HG03439 (cell line): ENCODE measurements at regions not wholly inside any gene's neighbourhood (a gene's known extent, or its start where the extent isn't known, plus 50 kb on each side); places are given as distances from the start of the nearest gene placed in this dataset.

Experiments used
- ATAC-seq: cut with Tn5 transposase; IDR thresholded peaks from one replicate; pipeline ENCODE4 v1.9.1; 2021; ENCODE audit warnings: mild to moderate bottlenecking, moderate library complexity; ENCODE audit not compliant: unreplicated experiment

DNA sequence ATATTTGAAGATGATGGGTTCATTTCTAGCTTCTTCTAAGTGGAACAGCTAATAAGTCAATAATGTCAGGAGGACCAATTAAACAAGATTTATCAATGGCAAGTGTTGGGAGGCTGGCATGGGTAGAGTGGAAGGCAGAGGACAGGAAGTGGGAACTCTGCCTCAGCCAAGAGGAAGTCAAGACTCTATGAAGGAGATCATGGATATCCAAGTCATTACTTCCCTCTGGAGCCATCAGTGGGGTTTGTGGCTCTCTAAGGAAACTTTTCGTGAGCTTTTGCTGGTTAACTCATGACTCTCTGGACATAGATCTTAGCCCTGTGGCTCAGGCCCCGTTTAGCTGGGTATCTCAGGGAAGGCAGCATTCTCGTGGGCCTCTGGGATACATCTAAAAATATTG, 410.4 kb upstream of the ID2 start:
- ATAC-seq = no peak

DNA sequence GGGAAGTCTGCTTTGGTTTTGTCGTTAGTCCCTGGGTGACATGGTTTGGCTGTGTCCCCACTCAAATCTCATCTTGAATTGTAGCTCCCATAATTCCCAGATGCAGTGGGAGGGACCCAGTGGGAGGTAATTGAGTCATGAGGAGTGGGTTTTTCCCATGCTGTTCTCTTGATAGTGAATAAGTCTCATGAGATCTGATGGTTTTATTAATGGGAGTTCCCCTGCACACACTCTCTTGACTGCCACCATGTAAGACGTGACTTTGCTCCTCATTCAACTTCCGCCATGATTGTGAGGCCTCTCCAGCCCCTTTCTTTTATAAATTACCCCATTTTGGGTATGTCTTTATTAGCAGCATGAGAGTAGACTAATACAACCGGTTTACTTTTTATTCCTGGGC, 405.8 kb upstream of the ID2 start:
- ATAC-seq = no peak

DNA sequence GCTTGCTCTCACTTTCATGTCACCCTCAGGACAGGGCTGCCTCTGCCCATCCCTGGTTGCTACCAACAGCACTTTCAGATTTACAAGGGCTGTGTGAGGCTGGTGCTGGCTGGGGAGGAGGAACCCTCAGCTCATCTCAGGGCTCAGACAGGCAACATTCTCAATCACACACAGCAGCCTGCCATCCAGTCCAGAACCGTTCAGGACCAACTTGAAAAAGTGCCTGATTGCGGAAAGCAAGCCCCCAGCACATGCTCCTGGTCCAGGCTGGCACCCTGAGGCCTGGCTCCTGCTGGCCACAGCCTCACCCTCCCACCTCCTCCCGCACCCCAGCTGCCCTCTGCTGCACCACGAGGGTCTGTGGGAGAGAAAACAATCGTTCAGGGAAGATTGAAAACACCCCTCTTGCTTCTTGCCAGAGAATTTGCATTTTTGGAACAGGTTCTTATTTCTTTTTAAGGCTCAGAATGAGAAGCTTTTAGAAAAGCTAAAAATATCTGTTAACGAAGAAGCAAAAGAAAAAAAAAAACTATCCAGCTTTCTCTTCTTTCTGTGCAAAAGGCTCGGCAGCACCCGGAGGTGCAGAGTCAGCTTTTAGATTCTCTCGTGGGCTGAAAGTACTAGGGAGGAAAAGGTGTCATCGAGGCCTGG, 403.8 kb upstream of the ID2 start:
- ATAC-seq = peak; percentile 64

DNA sequence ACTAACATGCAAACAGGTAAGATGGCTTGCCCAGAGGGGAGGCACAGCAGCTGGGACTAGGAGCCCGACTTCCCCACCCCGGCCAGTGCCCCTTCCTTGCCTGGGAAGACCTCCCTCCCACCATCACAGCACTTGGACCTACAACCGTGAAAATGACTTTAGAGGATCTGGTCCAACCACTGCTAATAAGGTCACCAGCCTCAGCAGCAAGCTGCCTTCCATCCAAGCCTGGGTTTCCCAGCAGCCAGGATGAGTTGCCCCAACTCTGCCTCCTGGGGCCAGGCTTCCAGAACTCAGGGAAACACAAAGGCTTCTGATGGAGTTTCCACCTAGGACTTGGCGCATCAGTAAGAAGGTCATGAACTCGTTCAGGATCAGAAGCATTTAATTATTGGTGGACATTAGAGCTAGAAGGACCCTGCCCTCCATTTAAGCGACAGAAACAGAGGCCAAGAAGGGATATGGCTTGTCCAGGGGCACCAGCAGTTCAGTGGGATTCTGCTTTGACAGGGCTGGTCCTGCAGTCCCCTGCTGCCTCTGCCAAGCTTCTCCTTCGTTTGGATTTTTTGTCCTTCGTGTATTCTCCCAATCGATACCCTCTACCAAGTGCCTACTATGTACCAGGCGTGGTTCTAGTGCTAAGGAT, 403.0 kb upstream of the ID2 start:
- ATAC-seq = no peak

DNA sequence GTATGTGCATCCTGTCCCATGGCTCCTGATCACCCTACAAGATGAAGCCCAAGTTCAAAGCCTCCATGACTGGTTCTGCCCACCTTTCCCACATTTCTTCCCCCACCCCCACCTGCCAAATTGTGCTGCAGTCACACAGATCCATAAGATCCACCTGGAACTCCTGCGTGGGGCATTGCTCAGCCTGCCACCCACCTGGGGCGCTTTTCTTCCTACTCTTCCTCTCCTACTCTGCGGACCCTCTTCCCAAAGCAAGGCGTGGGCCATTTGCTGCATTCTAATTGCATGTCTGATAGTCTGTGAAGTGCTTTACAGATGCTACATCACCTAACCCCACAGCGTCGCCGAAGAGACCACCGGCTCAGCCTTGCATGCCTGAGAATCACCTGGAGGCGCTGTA, 402.4 kb upstream of the ID2 start:
- ATAC-seq = no peak

DNA sequence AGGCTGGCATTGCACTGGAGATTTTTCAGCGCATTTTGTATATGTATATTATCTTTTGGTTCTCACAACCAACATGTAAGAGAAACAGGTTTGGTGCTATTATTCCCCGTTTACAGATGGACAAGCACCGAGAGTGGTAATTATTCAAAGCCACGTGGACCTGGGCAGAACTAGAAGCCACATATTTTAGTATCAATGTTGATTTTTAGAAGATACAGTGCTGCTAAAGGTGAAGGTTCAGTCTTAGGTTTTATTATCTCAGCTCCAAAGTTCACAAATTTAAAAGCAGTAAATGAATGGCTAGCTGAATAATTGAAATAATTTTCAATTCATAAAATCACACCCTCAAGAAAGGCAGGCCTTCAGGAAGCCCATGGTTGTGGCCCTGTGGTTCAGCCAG, 400.6 kb upstream of the ID2 start:
- ATAC-seq = no peak

DNA sequence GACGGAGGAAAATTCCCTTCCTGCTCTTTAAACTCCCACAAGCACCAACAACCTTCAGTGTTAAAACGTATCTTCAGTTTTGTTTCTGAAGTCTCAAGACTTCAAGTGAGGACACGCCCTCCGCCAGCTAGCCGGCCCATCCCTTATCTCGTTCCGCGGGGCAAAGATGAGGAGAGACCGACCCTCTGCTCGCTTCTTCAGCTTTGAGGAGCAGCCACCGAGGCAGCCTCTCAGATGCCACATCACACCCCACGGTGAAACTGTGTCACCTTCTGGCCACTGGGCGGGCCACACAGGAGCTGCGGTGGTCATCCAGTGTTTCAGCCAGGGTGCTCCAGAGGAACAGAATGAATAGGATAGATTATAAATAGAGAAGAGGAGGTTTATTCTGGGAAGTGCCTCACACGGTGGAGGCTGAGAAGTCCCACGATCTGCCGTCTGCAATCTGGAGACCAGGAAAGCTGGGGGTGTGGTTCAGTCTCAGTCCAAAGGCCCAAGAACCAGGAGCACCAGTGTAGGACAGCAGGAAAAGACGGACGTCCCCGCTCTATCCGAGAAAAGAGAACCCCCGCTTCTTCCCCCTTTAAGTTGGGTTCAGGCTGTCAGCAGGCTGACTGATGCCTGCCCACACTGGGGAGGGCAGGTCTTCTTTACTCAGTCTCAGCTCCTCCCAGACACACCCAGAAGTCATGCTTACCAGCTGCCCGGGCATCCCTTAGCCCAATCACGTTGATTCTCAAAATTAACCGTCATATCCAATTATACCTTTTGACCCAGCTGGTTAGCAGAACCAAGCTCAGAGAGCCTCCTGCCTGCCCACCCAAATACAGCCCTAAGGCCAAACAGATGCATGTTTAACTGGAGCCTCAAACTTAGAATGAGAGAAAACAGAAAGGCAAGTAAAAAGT, 399.7 kb upstream of the ID2 start:
- no peak for ATAC-seq

DNA sequence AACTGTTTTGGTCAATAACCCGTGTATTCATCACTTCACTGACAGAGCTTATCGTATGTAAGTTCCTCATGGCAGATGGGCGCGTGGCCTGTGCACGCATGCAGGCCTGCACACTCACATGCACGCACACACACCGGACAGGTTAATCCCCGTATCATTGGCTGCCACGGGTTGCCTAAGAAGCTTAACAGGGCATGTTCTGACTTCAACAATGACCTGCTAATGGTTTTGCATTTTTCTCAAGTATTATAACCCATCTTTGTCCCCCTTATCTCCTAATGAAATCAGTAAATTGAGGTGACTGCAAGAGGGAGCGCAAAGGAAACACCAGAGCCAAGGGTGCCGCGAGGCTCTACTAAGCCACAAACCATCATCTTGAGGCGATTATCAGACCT, 399.0 kb upstream of the ID2 start:
- ATAC-seq = no peak

DNA sequence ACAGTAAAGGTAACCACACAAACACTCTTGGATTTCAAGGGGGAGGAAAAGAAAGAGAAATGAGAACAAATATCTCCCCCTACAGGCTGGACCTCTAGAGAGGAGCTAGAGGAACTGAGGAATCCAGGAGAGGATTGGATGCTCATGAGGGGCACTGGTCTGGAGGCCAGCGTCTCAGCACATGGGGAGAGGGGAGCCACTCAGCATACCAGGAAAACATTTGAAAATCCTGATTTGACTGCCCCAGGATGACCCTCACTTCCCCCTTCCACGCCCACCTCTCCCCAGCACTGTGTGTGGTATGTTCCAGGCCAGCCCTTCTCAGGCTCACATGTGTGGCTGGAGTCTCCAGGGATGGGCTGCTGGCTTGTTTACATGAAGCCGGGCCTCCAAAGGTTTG, 396.8 kb upstream of the ID2 start:
- ATAC-seq = no peak

DNA sequence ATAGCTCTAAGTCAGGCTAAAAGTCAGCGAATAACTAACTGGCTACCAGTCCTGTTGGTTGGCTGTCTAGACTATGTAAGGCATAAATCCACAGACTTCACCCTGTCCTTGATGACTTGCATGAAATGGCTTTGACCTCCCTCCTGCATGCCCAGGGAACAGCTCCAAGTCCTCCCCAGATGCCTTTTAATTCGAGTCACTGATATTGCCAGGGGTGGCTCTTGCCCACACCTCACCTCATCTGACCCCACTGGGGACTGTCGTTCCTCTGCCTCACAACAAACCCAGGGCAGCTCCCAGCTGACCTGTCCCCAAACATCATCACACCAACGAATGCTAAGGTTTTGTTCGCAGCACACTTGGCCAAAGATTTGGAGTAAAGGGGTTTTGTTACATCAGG, 396.0 kb upstream of the ID2 start:
- ATAC-seq = no peak

DNA sequence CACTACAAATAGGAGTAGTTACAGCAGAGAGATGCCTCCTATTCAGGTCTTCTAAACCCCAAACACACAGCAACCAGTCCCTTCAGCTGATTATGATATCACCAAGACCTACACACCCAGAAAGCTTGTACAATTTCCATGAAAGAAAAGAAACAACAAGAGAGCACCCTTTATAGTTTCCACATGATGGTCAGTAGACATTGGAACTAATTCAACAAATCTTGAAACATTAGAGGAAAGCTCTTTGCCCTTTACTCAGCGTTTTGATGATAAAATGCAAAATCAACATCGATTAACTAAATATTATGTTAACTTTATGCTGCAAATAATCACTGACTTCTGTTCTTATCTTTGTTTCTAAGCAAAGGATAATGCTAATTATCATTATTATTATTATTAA, 393.6 kb upstream of the ID2 start:
- ATAC-seq = no peak

DNA sequence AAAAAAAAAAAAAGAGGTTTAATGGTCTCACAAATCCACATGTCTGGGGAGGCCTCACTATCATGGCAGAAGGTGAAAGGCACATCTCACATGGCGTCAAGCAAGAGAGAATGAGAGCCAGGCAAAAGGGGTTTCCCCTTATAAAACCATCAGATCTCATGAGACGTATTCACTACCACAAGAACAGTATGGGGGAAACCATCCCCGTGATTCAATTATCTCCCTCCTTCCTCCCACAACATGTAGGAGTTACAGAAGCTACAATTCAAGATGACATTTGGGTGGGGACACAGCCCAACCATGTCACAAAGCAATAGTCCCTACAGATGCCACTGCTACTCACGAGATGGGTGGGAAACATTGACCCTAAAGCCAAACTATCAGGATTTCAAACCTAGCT, 392.7 kb upstream of the ID2 start:
- ATAC-seq = no peak

DNA sequence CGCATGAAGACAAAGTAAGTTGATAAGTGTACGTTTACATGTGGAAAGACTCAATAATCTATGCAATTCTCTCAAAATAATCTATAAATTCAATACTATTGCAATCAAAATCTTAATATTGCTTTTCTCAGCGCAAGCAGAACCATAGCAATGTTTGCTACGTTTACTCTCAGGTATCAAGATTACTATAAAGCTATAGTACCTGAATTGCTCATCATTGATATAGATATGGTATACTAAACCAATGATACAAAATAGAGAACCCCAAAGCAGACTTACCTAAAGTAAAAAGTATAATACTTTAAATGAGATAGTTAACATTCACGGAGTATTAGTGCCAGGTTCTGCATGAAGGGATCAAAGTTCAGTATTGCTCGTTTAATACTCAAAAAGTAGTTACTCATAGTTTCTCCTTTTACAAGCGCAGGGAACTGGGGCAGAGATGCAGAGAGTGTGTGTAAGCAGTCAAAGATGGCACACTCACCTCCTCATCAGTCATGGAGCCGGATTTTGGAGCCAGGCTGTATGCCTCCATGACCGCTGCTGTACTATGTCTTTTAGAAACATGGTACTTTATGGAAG, 391.0 kb upstream of the ID2 start:
- ATAC-seq = no peak

DNA sequence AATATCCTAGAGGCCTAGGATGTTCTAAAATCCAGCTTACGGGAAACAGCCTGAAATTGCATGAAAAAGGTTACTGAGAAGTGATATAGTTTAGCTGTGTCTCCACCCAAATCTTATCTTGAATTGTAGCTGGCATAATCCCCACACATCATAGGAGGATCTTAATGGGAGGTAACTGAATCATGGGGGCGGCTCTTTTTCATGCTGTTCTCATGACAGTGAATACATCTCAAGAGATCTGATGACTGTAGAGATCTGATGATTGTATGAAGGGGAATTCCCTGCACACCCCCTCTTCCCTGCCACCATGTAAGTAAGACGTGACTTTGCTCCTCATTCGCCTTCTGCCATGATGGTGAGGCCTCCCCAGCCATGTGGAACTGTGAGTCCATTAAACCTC, 385.6 kb upstream of the ID2 start:
- no peak for ATAC-seq

DNA sequence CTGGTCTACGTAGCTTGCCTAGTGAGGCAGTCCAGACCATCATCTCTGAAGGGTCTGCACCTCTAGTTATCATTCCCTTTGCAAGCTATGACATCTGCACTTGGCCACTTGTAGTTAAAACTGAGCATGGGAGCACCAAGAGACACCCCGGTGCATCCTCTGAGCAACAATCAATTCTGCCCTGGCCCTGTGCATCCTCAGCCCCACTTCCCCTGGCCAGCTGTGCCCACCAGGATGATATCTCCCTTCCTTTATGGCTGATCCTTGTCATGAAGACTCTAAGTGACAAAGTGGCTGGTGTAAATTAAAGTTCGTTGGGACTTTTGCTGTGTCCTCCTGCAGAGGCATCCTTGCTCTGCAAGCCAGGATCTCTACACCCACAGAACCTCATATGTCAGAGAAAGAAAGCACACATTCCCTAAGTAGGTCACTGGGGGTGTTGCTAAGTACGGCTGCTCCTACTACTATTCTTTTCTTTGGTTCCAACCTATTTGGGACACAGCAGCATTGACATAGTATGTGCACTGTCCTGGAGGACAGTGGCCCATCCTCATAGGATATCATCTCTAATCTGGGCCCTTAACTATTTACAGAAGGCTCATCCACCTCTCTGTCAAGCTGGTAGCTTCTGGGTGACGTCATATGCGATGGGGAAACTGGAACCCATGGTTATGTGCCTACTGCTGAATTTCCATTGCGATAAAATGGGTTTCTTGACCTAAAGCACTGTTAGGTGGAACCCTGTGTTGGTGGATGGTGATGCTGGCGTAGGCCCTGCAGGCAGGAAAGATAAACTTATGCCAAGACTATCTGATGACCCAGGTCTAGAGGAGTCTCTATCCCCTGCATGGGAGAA, 384.3 kb upstream of the ID2 start:
- ATAC-seq = no peak

DNA sequence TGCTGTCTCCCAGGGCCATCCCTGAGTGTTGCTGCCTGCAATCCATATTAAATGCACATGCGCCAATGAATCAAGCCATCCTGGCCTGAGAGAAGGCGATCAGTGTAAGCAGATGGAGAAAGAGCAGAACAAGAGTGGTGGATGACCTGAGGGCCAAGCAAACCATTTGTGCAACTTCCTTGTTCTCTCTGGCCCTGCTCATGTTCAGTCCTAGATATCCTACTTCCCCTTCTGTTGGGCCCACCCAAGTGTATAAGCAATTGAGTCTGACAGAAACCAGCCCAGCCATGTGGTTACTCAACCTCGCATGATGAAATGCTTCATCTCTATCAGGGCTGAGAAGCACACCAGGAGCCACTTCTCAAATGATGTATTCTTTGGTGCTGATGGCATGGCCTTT, 383.1 kb upstream of the ID2 start:
- no peak for ATAC-seq

DNA sequence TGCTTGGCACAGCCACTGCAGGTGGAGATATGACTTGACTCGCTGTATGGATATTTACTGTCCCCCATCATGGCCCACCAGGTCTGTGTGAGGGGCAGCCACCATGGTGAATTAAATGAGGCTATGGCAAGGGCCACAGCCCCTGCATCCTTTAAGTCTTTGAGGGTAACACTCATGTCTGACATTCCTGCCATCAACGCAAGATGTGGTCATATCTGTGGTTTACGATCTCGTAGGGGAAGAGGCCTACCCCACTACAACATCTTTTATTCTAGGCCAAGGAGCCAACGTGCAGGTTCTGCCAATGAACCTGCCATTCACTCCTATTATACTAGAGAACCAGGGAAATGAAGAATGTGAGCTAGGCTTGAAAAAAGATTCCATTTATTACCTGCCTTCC, 381.6 kb upstream of the ID2 start:
- no peak for ATAC-seq

DNA sequence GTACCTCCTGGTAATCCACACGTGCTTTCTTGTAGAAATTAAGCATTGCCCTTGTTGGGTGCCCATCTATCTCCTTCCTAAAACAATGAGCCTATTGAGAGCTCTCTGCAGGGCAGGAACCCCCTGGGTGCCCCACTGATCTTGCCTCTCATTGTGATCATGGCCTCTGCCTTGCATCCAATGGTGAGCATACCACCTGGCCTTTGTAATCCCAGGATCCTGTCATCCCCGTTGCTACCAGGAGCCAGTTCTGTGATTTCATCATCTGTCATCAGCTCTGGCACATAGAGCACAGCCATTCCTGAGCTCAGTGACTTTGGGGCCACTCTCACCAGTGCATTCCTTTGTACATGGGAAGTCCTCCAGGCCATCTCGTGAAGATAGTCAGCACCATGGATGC, 381.0 kb upstream of the ID2 start:
- ATAC-seq = no peak

DNA sequence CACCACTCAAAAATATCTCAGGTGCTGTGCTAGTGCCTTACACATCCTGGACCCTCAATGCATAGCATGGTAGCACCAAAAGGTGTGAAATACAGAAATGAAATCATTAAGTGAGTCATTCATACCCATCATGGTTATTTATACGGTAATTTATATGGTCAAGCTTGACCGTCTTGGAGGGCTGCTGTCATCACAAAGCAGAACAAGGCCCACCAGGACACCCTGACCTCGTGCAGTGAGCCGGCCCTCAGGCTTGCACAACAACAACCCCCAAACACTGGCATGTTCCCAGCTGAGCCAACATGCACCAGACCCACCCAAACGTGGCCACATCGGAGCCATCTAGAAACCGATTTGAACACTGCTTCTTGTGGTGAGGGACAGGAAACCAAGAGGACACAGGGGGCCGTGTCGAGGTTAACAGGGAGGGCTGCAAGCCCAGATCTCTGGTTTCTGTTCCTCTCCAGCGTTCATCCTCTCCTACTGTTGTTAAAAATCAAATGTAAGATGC, 378.5 kb upstream of the ID2 start:
- peak; percentile 71 for ATAC-seq
